AG09319 (cell line): ENCODE measurements at regions not wholly inside any gene's neighbourhood (a gene's known extent, or its start where the extent isn't known, plus 50 kb on each side); places are given as distances from the start of the nearest gene placed in this dataset.

Experiments
- DNase-seq: peaks from one replicate; pipeline ENCODE4 v3.0.0-alpha.2; 2010; ENCODE audit warnings: low read depth; ENCODE audit errors: extremely low read depth
- TF ChIP-seq, protein P1 (sequence below): IDR thresholded peaks from 2 replicates; pipeline ENCODE4 v1.5.1; 2011; ENCODE audit warnings: low read depth, mild to moderate bottlenecking, inconsistent platforms, low read length, moderate library complexity

DNA sequence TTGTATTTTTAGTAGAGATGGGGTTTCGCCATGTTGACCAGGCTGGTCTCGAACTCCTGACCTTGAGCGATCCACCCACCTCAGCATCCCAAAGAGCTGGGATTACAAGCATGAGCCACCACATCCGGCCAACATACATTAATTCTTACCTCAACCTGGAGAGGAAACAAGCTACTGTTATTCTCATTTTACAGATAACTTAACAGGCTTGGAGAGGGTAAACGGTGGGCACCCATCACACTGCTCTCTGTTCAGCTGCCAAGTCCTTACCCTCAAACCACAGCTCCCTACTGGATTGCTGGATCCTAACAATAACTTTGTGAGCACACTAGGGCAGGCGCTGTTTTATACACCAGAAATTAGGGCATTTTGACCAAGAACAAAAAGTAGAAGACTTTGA, 93.6 kb upstream of the BARHL2 start:
- TF ChIP-seq, protein P1, sequence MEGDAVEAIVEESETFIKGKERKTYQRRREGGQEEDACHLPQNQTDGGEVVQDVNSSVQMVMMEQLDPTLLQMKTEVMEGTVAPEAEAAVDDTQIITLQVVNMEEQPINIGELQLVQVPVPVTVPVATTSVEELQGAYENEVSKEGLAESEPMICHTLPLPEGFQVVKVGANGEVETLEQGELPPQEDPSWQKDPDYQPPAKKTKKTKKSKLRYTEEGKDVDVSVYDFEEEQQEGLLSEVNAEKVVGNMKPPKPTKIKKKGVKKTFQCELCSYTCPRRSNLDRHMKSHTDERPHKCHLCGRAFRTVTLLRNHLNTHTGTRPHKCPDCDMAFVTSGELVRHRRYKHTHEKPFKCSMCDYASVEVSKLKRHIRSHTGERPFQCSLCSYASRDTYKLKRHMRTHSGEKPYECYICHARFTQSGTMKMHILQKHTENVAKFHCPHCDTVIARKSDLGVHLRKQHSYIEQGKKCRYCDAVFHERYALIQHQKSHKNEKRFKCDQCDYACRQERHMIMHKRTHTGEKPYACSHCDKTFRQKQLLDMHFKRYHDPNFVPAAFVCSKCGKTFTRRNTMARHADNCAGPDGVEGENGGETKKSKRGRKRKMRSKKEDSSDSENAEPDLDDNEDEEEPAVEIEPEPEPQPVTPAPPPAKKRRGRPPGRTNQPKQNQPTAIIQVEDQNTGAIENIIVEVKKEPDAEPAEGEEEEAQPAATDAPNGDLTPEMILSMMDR, result no peak
- no peak for DNase-seq

DNA sequence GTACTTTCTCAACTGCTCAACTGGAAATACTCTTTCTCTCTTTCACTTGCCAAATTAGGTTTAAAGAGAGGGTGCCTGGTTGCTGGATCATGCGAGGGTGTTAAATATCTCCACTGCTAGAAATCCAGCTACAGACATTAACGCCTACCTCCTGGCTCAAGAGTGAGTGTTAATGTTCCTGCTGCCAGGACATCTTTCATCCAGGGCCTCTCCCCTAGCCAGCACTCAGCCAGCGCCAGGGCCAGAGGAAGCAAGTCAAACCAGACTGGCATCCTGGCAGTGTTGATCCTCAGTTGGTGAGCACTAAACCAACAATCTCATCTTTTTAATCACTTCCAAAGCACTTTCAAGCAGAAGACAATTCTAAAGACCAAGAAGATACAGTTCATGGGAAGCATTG, 92.9 kb upstream of the BARHL2 start:
- DNase-seq, result no peak
- TF ChIP-seq, protein P1, result no peak

DNA sequence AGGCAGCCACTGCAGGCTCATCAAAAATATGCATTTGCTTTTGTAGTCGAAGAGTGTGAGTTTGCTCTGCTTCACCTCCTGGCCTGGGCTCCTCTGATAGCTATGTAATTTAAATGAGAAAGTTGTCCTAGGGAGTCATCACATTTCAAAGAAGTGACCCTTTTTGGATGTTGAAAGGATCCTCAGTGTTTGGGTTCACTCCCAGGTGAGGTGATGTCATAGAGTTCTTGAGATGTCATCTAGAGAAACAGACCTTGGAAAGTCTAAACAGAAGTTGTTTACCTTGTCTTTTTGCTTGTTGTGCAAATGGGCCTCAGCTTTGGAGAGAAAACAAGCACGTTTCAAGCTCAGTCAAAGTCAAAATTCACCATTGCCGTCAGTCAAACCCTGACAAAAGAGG, 92.0 kb upstream of the BARHL2 start:
- TF ChIP-seq, protein P1, result no peak
- no peak for DNase-seq

DNA sequence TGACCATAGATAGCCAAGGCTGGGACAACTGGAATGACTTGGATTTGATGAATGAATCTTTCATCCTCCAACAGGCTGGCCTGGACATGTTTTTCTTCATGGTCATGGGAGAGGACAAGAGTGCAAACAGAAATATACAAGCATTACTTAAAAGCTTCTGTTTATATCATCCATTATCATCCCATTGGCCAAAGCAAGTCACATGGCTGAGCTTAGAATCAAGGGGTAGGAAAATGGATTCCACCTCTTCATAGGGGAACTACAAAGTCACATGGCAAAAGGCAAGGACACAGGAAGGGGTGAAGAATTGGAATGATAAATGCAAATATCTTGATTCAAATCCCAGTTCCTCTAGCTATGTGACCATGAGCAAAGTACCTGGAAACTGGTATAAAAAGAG, 90.2 kb upstream of the BARHL2 start:
- DNase-seq, result no peak
- TF ChIP-seq, protein P1, result no peak

- TF ChIP-seq, protein P1, result no peak
- DNase-seq, result no peak
Measured at GRCh38 chr1:90802622-90803021, 85.5 kb upstream of the BARHL2 start.

- TF ChIP-seq, protein P1, result no peak; the same call in 1 of the 2 replicates
- no peak for DNase-seq
Measured at GRCh38 chr1:90800012-90800717, 83.1 kb upstream of the BARHL2 start.

DNA sequence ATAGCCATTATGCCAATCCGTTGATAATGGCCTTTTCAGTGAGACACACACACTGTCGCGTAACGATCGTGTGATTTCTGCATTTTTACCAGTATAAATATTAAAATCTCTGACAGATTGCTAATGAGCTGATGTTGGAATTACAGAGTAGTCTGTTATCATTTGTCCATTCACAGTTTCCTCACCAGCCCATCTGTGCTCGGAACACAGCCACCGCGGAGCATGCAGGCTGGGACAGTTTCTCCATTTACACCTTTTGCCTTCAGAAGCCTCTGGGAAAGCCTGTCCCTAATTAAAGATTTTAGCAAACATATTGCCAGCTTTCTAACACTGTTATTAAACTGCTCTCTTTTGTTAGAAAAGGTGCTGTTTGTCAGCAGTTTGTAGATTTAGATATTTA, 82.2 kb upstream of the BARHL2 start:
- no peak for DNase-seq

More for the DNA sequence above, 82.2 kb upstream of the BARHL2 start:
- TF ChIP-seq, protein P1, result no peak
